Germinal center (tissue), 1 donor: ENCODE measurements at regions not wholly inside any gene's neighbourhood (a gene's known extent, or its start where the extent isn't known, plus 50 kb on each side); places are given as distances from the start of the nearest gene placed in this dataset.

Experiments
- DNase-seq: peaks from one replicate; pipeline ENCODE4 v3.0.0; 2012; ENCODE audit warnings: mixed read lengths, low spot score

DNA sequence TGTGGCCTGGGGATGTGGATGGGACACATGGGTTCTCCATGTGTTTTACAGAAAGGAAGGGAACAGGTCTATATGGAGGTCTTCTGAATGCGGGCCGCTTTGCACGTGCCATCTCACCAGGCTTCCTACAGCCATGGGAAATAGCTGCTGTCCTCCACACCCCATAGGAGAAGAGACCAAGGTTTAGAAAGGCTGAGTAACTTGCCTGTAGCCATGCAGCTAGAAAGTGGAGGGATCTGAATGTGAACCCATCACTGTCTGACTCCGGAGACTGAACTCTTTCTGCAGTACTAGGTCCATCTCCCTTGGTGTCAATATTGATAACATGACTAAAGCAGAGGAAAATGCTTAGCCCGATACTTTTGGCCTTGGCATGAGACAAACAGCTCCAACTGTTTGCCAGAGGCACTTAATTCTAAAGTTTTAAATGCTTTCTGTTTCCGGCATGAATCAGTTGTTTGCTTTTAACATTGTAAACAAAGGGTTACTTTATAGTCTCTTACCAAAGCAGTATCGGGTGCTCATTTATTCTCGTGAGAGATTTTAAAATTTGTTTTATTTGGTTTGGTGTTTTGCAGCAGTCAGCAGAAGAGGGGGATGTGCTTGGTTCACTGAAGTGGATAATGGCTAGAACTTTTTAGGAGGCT is 64.8 kb upstream of the LOXL4 start:
- DNase-seq: no peak

DNA sequence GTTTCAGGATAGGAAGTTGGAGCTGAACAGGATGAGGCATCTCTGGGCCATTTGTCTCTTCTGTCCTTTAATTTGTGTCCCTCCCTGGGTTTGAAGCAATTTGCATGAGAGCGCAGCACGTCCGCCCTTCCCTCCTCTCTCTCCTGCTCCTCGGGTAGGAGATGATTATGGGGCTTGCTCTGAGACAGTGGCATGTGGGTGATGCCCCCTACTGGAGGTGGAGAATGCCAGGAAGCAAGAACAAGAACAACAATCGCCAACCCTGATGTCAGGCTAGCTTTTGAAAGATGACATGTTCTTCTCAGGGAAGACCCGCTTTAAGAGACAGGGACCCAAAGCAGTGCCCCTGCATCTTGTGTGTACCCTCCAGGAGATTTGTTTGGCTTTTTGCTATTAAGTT is 63.9 kb upstream of the LOXL4 start:
- DNase-seq: peak; percentile 18

DNA sequence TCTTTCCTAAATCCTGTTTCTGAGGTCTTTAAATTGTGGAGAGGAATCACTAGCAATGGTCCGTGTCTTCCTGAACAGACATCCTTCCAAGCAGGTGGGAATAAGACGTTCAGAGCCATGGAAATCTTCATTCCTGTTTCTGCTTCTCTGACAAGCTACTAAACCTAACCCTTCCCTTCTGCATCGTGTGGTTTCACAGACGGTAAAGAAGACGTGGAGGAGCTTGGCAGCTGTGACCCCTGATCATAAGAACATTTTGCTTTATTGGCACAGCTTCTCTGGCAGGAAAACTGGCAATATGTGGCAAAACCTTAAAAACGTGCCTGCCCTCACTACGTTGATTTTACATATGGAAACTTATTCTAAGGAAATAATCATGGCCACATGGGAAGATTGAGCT is 63.0 kb upstream of the LOXL4 start:
- DNase-seq: no peak

DNA sequence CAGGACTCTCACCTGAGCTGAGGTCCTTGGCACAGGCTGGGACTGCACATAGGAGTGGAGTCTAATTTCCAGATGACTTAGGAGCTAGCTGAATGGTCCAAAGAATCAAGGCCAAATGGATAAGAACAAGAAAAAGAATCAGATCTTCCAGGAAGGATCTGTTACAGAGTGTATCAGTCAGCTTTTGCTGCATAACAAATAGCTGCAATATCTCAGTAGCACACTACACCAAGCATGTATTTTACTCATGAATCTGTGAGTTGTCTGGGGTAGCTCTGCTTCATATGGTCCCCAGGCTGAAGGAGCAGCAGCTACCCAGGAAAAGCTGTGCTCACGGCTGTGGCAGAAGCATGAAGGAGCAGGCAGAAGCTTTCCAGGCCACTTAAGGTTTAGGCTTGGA is 60.6 kb upstream of the LOXL4 start:
- no peak for DNase-seq

DNA sequence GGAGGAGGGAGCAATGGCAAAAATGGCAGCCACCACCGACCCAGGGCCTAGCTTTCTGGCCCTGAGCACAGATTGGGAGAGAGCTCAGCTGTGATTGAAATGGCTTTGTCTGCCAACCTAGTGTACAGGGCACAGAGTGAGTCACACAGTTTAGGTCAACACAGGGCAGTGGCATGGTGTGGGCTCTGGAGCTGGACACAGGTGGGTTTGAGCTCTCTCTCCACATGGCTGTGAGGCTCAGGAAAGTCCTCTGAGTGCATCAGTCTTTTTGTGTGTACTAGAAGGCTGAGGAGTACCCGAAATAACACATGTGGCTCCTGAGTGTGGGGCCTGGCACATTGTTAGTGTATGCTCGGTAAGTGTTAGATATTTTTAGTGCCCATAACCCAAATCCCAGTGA is 60.2 kb upstream of the LOXL4 start:
- DNase-seq: no peak

DNA sequence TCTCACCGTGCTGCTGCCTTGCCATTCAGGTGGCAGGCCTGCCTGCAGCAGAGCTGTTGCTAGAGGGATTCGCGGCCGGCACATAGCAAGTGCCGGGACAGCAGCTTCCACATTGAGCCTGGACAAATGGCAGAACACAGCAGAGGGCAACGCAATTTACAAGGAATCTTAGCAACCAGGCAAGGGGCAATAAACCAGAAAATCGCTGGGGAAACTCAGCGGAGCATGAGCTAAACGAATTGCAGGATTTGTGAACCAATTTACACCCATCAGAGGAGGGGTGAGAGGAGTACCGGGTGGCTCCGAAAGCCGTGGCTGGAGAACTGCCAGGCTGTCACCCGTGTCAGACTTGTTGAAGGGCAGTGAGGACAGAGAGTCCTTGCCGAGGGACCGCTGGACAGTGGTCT is 58.6 kb upstream of the LOXL4 start:
- no peak for DNase-seq

DNA sequence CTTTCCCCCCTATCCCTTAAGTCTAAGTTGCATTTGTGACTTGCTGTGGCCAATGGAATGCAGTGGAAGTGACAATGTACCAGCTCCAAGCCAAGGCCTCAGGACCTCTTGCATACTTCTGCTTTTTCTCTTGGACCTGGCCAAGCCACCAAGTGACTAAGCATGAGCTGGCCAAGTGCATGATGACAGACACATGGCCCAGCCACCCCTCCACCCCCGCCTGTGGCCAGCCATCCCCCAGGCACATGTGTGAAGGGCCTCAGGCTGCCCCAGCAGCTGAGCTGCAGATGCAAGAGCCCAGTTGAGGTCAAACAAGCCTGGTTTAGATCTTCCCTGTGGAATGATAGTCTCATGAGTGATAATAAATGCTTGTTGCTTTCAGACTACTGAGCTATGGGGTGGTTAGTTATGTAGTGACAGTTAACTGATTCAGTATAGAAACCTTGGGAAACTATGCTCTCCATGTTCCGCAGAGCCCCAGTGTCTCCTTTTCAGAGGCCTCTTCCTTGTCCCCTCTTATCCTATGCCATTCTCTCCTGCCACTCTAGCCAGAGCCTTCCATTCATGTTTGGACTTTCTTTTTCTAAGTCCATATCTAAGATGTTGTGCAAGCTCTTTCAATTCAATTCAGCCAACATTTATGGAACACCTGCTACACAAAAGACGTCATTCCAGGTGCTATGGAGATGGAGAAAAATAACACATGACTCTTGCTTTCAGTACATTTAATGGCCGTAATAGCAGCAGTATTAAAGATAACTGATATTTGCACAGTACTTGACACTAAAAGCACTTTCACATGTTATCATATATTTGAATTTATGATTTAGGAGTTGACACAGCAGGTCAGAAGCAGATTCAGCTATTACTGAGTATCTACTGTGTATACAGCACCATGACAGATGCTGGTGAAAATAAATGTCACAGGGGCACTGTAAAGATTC is 55.5 kb upstream of the LOXL4 start:
- DNase-seq: no peak

DNA sequence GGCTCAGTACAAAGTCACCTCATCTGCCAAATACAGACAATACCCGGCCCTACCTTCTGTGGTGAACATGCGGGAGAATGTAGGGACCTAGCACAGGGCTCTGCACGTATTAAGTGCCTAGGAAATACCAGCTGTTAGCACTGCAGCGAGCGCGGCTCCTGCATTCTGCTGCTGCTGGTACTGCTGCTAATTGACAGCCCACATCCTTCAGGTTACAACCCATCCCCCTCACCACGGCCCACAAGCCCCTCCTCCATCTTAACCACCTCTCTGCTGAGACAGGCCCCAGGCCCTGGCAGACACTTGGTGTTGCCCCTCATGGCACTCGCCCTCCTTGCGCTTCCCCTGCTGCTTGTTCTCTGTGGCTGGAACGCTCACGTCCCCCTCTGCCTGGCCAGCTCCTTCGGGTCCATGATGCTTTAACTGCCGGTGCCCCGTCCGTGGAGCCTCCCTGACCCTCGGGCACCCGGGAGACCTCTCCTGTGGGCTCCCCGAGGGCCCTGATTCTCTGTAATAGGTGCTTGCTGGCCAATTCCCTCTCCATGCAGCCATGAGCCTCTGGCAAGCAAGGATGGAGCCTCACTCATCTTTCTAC is 53.3 kb upstream of the LOXL4 start:
- DNase-seq: no peak

DNA sequence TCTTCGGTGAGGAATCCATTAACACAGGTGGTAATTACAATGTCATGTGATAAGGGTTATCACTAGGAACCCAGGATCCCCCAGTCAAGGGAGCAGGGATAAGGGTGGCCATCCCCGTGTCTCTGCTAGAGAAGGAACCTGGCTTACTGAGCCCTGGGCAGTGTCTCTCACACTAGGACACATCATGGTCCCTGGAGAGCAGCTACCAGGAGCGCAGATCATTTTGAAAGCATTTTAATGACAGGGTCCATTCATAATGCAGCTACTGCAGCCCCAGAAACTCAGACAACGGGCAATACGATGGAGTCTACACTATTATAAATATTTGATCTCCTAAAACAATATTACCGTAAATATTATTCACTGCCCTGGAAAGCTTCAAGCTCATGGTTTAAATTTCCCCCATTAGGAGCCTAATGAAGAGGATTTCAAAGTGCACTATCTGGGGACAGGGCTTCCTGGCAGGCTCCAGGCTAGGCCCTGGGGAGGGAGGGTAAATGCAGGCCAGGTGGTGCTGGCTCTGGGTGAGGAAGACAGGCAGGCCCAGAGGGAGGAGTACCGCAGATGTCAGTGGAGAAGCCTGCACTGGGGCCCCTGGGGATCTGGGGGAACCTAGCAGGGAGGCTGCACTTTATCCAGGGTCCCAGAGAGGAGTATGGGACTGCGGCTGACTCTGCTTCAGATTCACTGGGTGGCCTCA is 52.6 kb upstream of the LOXL4 start:
- no peak for DNase-seq

DNA sequence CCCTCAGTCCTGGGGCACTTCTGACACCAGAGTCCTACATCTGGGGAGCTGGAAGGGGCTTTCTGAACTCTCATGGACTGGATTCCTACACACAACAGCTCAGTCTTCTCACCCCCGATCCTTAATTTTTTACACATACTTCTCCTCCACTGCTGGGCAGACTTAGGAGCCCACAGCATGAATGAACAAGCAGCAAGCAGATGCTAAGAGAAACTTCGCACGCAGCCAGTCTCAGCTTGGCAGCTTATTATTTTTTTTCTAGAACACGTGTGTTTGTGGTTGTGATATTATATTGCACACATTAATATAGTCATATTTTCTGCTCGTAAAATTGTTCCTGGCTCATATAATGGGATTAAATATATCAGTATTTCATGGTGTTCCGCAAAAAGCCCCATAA is 50.9 kb upstream of the LOXL4 start:
- DNase-seq: no peak
